ENCODE measurements at regions not wholly inside any gene's neighbourhood (a gene's known extent, or its start where the extent isn't known, plus 50 kb on each side); places are given as distances from the start of the nearest gene placed in this dataset.
A peak's percentile ranks its signal among the peaks of the same experiment; 100 is the strongest.

DNA sequence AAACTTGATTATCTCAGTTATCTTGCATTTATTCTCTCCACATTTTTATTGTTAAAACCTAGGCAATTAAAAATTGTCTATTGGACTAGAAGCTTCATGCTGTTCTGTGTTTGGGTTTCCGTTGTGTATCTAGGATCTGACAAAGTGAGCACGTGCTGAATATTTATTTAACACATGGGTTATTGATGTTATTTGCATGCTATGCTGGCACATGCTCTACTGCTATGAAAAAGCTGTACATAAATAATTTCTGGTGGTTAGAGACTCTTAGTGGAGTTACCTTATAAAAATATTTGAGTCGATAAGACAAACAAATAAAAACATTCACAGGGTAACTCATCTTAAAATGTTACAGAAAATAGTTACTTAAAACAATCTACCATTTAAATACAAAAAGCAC is 1769.7 kb downstream of the MRPL39 start:
- H3K4me2 ChIP-seq (ENCODE audit: insufficient read depth, low read length) = no peak overlapping the region
- H3K4me3 ChIP-seq (ENCODE audit: low read depth in 1 of 2, low read length in 2 of 2) = no peak overlapping the region
- DNase-seq (no peak), ATAC-seq (ENCODE audit: insufficient read depth, low read depth) (no peak)
- H3K9ac ChIP-seq (ENCODE audit: low read depth, low read length) = no peak overlapping the region
- no peak overlapping the region for H3K27ac ChIP-seq (ENCODE audit: low read length)
- no peaks in the 10 kb centered on the region for H3K4me1 ChIP-seq (ENCODE audit: insufficient read depth, low read length)
- no peaks in the 10 kb centered on the region for H3K79me2 ChIP-seq (ENCODE audit: insufficient read depth, low read length)
- no peak for TF ChIP-seq EZH2 (IDR thresholded peaks at IDR 0.05; ENCODE audit: borderline replicate concordance, low read depth, low read length, severe bottlenecking)
- TF ChIP-seq, protein P1, sequence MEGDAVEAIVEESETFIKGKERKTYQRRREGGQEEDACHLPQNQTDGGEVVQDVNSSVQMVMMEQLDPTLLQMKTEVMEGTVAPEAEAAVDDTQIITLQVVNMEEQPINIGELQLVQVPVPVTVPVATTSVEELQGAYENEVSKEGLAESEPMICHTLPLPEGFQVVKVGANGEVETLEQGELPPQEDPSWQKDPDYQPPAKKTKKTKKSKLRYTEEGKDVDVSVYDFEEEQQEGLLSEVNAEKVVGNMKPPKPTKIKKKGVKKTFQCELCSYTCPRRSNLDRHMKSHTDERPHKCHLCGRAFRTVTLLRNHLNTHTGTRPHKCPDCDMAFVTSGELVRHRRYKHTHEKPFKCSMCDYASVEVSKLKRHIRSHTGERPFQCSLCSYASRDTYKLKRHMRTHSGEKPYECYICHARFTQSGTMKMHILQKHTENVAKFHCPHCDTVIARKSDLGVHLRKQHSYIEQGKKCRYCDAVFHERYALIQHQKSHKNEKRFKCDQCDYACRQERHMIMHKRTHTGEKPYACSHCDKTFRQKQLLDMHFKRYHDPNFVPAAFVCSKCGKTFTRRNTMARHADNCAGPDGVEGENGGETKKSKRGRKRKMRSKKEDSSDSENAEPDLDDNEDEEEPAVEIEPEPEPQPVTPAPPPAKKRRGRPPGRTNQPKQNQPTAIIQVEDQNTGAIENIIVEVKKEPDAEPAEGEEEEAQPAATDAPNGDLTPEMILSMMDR (IDR thresholded peaks at IDR 0.05; ENCODE audit: borderline replicate concordance, extremely low read depth, low read length, poor library complexity, severe bottlenecking) = no peak
- no peaks in the 10 kb centered on the region for H3K27me3 ChIP-seq (ENCODE audit: insufficient read depth, low read length, poor library complexity)
- H4K20me1 ChIP-seq (ENCODE audit: insufficient read depth, low read length) = no peaks in the 10 kb centered on the region
- H3K9me3 ChIP-seq (ENCODE audit: insufficient read depth, low read length, severe bottlenecking) = no peaks in the 10 kb centered on the region
- H3K36me3 ChIP-seq (ENCODE audit: insufficient read depth, low read length) = no peaks in the 10 kb centered on the region
- H2AFZ ChIP-seq (ENCODE audit: low read depth, low read length) = no peak overlapping the region

DNA sequence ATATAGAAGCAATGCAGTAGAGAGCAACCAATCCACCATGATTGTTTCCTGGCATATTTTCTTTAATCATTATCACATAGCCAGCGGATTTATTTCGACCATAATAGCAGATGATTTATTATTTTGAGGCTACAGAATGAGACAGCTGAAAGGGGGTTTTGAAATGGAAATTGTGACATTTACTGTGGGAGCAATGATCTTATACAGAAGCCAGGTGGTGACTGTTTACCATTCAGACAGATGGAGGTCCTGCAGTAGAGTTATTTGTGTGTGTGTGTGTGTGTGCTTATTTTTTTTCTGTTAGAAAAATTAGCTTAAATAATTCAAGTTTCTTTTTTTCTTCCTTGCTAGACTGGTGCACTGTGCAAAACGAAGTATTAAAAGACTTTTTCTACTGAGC is 1784.5 kb downstream of the MRPL39 start:
- Histone ChIP-seq H3K9ac (ENCODE audit: low read depth, low read length) (no peak overlapping the region), H3K79me2 (ENCODE audit: insufficient read depth, low read length) (no peaks in the 10 kb centered on the region), H4K20me1 (ENCODE audit: insufficient read depth, low read length) (no peaks in the 10 kb centered on the region), H3K36me3 (ENCODE audit: insufficient read depth, low read length) (no peaks in the 10 kb centered on the region), H3K9me3 (ENCODE audit: insufficient read depth, low read length, severe bottlenecking) (no peaks in the 10 kb centered on the region), H3K27ac (ENCODE audit: low read length) (no peak overlapping the region), H3K4me2 (ENCODE audit: insufficient read depth, low read length) (no peak overlapping the region), H2AFZ (ENCODE audit: low read depth, low read length) (no peak overlapping the region), H3K4me3 (ENCODE audit: low read depth in 1 of 2, low read length in 2 of 2) (no peak overlapping the region), H3K4me1 (ENCODE audit: insufficient read depth, low read length) (no peaks in the 10 kb centered on the region), H3K27me3 (ENCODE audit: insufficient read depth, low read length, poor library complexity) (no peaks in the 10 kb centered on the region)
- ATAC-seq (ENCODE audit: insufficient read depth, low read depth) (no peak), DNase-seq (no peak)
- TF ChIP-seq EZH2 (IDR thresholded peaks at IDR 0.05; ENCODE audit: borderline replicate concordance, low read depth, low read length, severe bottlenecking) = no peak
- TF ChIP-seq, protein P1 (IDR thresholded peaks at IDR 0.05; ENCODE audit: borderline replicate concordance, extremely low read depth, low read length, poor library complexity, severe bottlenecking) = no peak

DNA sequence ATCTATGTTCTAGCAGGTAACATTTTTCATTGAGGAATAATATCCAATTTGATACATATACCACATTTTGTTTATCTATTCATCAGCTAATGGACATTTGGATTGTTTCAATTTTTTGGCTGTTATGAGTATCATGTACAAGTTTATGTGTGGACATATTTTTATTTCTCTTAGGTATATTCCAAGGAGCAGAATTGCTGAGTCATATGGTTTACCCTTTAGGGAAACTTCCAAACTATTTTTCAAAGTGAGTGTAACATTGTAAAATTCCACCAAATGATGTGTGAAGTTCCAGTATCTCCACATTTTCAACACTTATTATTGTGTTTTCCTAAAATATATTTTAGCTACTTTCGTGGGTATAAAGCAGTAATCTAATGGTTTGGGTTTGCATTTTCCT is 1789.9 kb downstream of the MRPL39 start:
- Histone ChIP-seq H4K20me1 (ENCODE audit: insufficient read depth, low read length) (no peaks in the 10 kb centered on the region), H3K4me3 (ENCODE audit: low read depth in 1 of 2, low read length in 2 of 2) (no peak overlapping the region), H3K4me1 (ENCODE audit: insufficient read depth, low read length) (peaks cover 2% of the 10 kb centered on the region), H3K27ac (ENCODE audit: low read length) (no peak overlapping the region), H3K79me2 (ENCODE audit: insufficient read depth, low read length) (no peaks in the 10 kb centered on the region), H3K36me3 (ENCODE audit: insufficient read depth, low read length) (no peaks in the 10 kb centered on the region), H2AFZ (ENCODE audit: low read depth, low read length) (no peak overlapping the region), H3K4me2 (ENCODE audit: insufficient read depth, low read length) (no peak overlapping the region), H3K27me3 (ENCODE audit: insufficient read depth, low read length, poor library complexity) (no peaks in the 10 kb centered on the region), H3K9ac (ENCODE audit: low read depth, low read length) (no peak overlapping the region), H3K9me3 (ENCODE audit: insufficient read depth, low read length, severe bottlenecking) (no peaks in the 10 kb centered on the region)
- no peak for ATAC-seq (ENCODE audit: insufficient read depth, low read depth)
- no peak for DNase-seq
- TF ChIP-seq EZH2 (IDR thresholded peaks at IDR 0.05; ENCODE audit: borderline replicate concordance, low read depth, low read length, severe bottlenecking) = no peak
- TF ChIP-seq, protein P1 (IDR thresholded peaks at IDR 0.05; ENCODE audit: borderline replicate concordance, extremely low read depth, low read length, poor library complexity, severe bottlenecking) = no peak

DNA sequence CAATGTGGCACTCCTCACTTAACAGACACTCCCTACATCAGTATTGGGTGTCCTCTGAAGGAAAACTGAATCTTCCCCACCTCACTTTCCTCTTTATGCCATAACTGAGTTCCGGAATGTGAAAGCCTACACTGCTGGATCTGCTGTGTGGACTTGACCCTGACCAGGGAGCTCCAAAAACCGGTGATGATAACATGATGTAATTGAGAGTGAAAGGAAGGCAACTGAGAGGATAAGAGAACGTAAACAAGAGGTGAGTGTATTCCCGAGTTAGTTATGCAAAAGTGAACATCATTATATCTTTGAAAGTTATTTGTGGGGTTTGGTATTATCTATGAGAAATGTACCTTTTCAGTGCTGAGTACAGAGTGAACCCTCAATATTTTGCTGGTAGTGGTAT is 1794.8 kb downstream of the MRPL39 start:
- no peaks in the 10 kb centered on the region for H3K79me2 ChIP-seq (ENCODE audit: insufficient read depth, low read length)
- H3K4me3 ChIP-seq (ENCODE audit: low read depth in 1 of 2, low read length in 2 of 2) = no peak overlapping the region
- no peak overlapping the region for H3K4me2 ChIP-seq (ENCODE audit: insufficient read depth, low read length)
- H3K27me3 ChIP-seq (ENCODE audit: insufficient read depth, low read length, poor library complexity) = no peaks in the 10 kb centered on the region
- H3K4me1 ChIP-seq (ENCODE audit: insufficient read depth, low read length) = peaks cover 12% of the 10 kb centered on the region
- H3K27ac ChIP-seq (ENCODE audit: low read length) = no peak overlapping the region
- H3K9me3 ChIP-seq (ENCODE audit: insufficient read depth, low read length, severe bottlenecking) = no peaks in the 10 kb centered on the region
- H4K20me1 ChIP-seq (ENCODE audit: insufficient read depth, low read length) = no peaks in the 10 kb centered on the region
- H3K9ac ChIP-seq (ENCODE audit: low read depth, low read length) = no peak overlapping the region
- H2AFZ ChIP-seq (ENCODE audit: low read depth, low read length) = peak overlapping the region; percentile 55
- H3K36me3 ChIP-seq (ENCODE audit: insufficient read depth, low read length) = no peaks in the 10 kb centered on the region
- ATAC-seq (ENCODE audit: insufficient read depth, low read depth) (no peak; the same call in 2 of the 3 replicates), DNase-seq (no peak)
- TF ChIP-seq EZH2 (IDR thresholded peaks at IDR 0.05; ENCODE audit: borderline replicate concordance, low read depth, low read length, severe bottlenecking) = no peak
- TF ChIP-seq, protein P1 (IDR thresholded peaks at IDR 0.05; ENCODE audit: borderline replicate concordance, extremely low read depth, low read length, poor library complexity, severe bottlenecking) = no peak

All from DND-41 (cell line).